GM23338 (cell line): ENCODE measurements at regions not wholly inside any gene's neighbourhood (a gene's known extent, or its start where the extent isn't known, plus 50 kb on each side); places are given as distances from the start of the nearest gene placed in this dataset.

ENCODE experiments used
- CREB1 ChIP-seq: fragments of 250-450 bp; sonication (Bioruptor Pico); IDR thresholded peaks from 2 replicates; pipeline ENCODE4 v1.5.0; 2020; ENCODE audit warnings: low read depth, mild to moderate bottlenecking, moderate library complexity
- EZH2 ChIP-seq: fragments of 200-600 bp; sonication (generic); IDR thresholded peaks from one replicate; pipeline ENCODE4 v1.8.0; 2017; ENCODE audit warnings: antibody characterized with exemption, mild to moderate bottlenecking, low read depth; ENCODE audit not compliant: unreplicated experiment
- JUNB ChIP-seq: IDR thresholded peaks from one replicate; pipeline ENCODE4 v1.6.1; 2016; ENCODE audit warnings: antibody characterized with exemption; ENCODE audit not compliant: unreplicated experiment
- NANOG ChIP-seq: IDR thresholded peaks from 2 replicates; pipeline ENCODE4 v1.6.1; 2016; ENCODE audit warnings: antibody characterized with exemption, borderline replicate concordance
- POLR2AphosphoS5 ChIP-seq: IDR thresholded peaks from 2 replicates; pipeline ENCODE4 v1.6.1; 2016; ENCODE audit warnings: antibody characterized with exemption, low read depth
- STAT1 ChIP-seq: IDR thresholded peaks from one replicate; pipeline ENCODE4 v1.6.1; 2016; ENCODE audit warnings: antibody characterized with exemption; ENCODE audit not compliant: unreplicated experiment
- ZNF114 ChIP-seq: fragments of 250-450 bp; sonication (Bioruptor Pico); IDR thresholded peaks from 2 replicates; pipeline ENCODE4 v1.5.0; 2020; ENCODE audit warnings: mild to moderate bottlenecking, moderate library complexity
- ZNF331 ChIP-seq: fragments of 250-450 bp; sonication (Bioruptor Pico); IDR thresholded peaks from 2 replicates; pipeline ENCODE4 v1.5.0; 2020; ENCODE audit warnings: low read depth, mild to moderate bottlenecking, moderate library complexity
- TF ChIP-seq, protein P1 (sequence below): fragments of 250-450 bp; sonication (Bioruptor Pico); IDR thresholded peaks from 2 replicates; pipeline ENCODE4 v1.5.0; 2020; ENCODE audit warnings: mild to moderate bottlenecking, moderate library complexity
- TF ChIP-seq, protein P2 (sequence below), 2 experiments: fragments of 200-600 bp in 1 of 2; sonication (generic) in 1 of 2; conservative IDR thresholded peaks; 2 replicates each; pipeline versions ENCODE4 v1.5.1 to v1.6.1; 2016 to 2017; ENCODE audit warnings: antibody characterized with exemption in 2 of 2, low read depth in 2 of 2, mild to moderate bottlenecking in 2 of 2, moderate library complexity in 1 of 2
- TF ChIP-seq, protein P3 (sequence below): IDR thresholded peaks from 2 replicates; pipeline ENCODE4 v1.6.1; 2016; ENCODE audit warnings: antibody characterized with exemption

DNA sequence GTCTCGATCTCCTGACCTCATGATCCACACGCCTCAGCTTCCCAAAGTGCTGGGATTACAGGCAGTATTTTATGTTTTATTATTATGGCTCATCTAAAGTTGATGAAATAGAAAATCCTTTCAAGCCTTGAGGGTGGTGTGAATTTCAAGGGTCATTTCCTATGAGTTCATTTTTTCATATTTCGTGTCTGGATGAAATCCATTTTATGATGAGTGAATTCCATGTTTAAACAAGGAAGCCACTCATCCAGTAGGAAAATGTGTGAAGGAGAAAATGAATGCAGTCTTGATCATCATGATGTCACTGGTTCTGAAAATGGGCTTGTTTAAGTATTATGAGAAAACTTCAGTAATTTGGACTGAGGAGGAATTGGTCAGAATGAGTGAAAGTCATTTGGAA, 74.6 kb upstream of the ZSWIM6 start (continued):
- TF ChIP-seq, protein P1, sequence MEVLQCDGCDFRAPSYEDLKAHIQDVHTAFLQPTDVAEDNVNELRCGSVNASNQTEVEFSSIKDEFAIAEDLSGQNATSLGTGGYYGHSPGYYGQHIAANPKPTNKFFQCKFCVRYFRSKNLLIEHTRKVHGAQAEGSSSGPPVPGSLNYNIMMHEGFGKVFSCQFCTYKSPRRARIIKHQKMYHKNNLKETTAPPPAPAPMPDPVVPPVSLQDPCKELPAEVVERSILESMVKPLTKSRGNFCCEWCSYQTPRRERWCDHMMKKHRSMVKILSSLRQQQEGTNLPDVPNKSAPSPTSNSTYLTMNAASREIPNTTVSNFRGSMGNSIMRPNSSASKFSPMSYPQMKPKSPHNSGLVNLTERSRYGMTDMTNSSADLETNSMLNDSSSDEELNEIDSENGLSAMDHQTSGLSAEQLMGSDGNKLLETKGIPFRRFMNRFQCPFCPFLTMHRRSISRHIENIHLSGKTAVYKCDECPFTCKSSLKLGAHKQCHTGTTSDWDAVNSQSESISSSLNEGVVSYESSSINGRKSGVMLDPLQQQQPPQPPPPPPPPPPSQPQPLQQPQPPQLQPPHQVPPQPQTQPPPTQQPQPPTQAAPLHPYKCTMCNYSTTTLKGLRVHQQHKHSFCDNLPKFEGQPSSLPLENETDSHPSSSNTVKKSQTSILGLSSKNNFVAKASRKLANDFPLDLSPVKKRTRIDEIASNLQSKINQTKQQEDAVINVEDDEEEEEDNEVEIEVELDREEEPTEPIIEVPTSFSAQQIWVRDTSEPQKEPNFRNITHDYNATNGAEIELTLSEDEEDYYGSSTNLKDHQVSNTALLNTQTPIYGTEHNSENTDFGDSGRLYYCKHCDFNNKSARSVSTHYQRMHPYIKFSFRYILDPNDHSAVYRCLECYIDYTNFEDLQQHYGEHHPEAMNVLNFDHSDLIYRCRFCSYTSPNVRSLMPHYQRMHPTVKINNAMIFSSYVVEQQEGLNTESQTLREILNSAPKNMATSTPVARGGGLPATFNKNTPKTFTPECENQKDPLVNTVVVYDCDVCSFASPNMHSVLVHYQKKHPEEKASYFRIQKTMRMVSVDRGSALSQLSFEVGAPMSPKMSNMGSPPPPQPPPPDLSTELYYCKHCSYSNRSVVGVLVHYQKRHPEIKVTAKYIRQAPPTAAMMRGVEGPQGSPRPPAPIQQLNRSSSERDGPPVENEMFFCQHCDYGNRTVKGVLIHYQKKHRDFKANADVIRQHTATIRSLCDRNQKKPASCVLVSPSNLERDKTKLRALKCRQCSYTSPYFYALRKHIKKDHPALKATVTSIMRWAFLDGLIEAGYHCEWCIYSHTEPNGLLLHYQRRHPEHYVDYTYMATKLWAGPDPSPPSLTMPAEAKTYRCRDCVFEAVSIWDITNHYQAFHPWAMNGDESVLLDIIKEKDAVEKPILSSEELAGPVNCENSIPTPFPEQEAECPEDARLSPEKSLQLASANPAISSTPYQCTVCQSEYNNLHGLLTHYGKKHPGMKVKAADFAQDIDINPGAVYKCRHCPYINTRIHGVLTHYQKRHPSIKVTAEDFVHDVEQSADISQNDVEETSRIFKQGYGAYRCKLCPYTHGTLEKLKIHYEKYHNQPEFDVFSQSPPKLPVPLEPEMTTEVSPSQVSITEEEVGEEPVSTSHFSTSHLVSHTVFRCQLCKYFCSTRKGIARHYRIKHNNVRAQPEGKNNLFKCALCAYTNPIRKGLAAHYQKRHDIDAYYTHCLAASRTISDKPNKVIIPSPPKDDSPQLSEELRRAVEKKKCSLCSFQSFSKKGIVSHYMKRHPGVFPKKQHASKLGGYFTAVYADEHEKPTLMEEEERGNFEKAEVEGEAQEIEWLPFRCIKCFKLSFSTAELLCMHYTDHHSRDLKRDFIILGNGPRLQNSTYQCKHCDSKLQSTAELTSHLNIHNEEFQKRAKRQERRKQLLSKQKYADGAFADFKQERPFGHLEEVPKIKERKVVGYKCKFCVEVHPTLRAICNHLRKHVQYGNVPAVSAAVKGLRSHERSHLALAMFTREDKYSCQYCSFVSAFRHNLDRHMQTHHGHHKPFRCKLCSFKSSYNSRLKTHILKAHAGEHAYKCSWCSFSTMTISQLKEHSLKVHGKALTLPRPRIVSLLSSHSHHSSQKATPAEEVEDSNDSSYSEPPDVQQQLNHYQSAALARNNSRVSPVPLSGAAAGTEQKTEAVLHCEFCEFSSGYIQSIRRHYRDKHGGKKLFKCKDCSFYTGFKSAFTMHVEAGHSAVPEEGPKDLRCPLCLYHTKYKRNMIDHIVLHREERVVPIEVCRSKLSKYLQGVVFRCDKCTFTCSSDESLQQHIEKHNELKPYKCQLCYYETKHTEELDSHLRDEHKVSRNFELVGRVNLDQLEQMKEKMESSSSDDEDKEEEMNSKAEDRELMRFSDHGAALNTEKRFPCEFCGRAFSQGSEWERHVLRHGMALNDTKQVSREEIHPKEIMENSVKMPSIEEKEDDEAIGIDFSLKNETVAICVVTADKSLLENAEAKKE (CRISPR knock-in tag): no peak
- TF ChIP-seq POLR2AphosphoS5 (no peak), NANOG (no peak), CREB1 (no peak), STAT1 (no peak), JUNB (no peak), EZH2 (no peak), ZNF331 (CRISPR knock-in tag) (no peak), ZNF114 (CRISPR knock-in tag) (no peak)
- TF ChIP-seq, protein P2, sequence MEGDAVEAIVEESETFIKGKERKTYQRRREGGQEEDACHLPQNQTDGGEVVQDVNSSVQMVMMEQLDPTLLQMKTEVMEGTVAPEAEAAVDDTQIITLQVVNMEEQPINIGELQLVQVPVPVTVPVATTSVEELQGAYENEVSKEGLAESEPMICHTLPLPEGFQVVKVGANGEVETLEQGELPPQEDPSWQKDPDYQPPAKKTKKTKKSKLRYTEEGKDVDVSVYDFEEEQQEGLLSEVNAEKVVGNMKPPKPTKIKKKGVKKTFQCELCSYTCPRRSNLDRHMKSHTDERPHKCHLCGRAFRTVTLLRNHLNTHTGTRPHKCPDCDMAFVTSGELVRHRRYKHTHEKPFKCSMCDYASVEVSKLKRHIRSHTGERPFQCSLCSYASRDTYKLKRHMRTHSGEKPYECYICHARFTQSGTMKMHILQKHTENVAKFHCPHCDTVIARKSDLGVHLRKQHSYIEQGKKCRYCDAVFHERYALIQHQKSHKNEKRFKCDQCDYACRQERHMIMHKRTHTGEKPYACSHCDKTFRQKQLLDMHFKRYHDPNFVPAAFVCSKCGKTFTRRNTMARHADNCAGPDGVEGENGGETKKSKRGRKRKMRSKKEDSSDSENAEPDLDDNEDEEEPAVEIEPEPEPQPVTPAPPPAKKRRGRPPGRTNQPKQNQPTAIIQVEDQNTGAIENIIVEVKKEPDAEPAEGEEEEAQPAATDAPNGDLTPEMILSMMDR (conservative IDR thresholded peaks at IDR 0.05; ENCODE audit: low read depth in 2 of 2): no peak
- TF ChIP-seq, protein P3, sequence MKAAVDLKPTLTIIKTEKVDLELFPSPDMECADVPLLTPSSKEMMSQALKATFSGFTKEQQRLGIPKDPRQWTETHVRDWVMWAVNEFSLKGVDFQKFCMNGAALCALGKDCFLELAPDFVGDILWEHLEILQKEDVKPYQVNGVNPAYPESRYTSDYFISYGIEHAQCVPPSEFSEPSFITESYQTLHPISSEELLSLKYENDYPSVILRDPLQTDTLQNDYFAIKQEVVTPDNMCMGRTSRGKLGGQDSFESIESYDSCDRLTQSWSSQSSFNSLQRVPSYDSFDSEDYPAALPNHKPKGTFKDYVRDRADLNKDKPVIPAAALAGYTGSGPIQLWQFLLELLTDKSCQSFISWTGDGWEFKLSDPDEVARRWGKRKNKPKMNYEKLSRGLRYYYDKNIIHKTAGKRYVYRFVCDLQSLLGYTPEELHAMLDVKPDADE: no peak
